ENCODE measurements at regions not wholly inside any gene's neighbourhood (a gene's known extent, or its start where the extent isn't known, plus 50 kb on each side); places are given as distances from the start of the nearest gene placed in this dataset.

GRCh38 chr6:122042380-122042779 lies 357.1 kb upstream of the HSF2 start:
- H3K4me3 ChIP-seq (ENCODE audit: low read depth, low read length, poor library complexity, severe bottlenecking): no peak overlapping the region
- TF ChIP-seq CTCF (IDR thresholded peaks at IDR 0.05; ENCODE audit: low read length) (no peak), EZH2 (IDR thresholded peaks at IDR 0.05; ENCODE audit: borderline replicate concordance, low read length) (no peak)
- H3K9me3 ChIP-seq (ENCODE audit: low read length): no peaks in the 10 kb centered on the region
- no peak overlapping the region for H3K27ac ChIP-seq (ENCODE audit: low read depth, low read length, poor library complexity, severe bottlenecking)
- H3K36me3 ChIP-seq (ENCODE audit: insufficient read depth, low read length): no peaks in the 10 kb centered on the region
- H3F3A ChIP-seq (ENCODE audit: insufficient read depth, low read length): no peaks in the 10 kb centered on the region
- no peak overlapping the region for H3K9ac ChIP-seq (ENCODE audit: low read length)
- H3K79me2 ChIP-seq (ENCODE audit: insufficient read depth, low read length): no peaks in the 10 kb centered on the region
- no peaks in the 10 kb centered on the region for H4K20me1 ChIP-seq (ENCODE audit: insufficient read depth, low read length)
- H3K9me2 ChIP-seq (ENCODE audit: low read depth, low read length): no peaks in the 10 kb centered on the region
- no peak overlapping the region for H2AFZ ChIP-seq (ENCODE audit: low read length)
- H3K4me2 ChIP-seq (ENCODE audit: low read length): no peak overlapping the region
- no peaks in the 10 kb centered on the region for H3K4me1 ChIP-seq (ENCODE audit: insufficient read depth, low read length, severe bottlenecking)
- no peaks in the 10 kb centered on the region for H3K27me3 ChIP-seq (ENCODE audit: insufficient read depth, low read length)

GRCh38 chr6:122042960-122043735 lies 356.3 kb upstream of the HSF2 start:
- Histone ChIP-seq H2AFZ (ENCODE audit: low read length) (no peak overlapping the region), H3F3A (ENCODE audit: insufficient read depth, low read length) (no peaks in the 10 kb centered on the region)

GRCh38 chr6:122048570-122048969 lies 350.9 kb upstream of the HSF2 start:
- no peak overlapping the region for H3K4me2 ChIP-seq (ENCODE audit: low read length)
- H3K9me3 ChIP-seq (ENCODE audit: low read length): no peaks in the 10 kb centered on the region
- no peaks in the 10 kb centered on the region for H3F3A ChIP-seq (ENCODE audit: insufficient read depth, low read length)
- H3K9me2 ChIP-seq (ENCODE audit: low read depth, low read length): no peaks in the 10 kb centered on the region
- no peaks in the 10 kb centered on the region for H3K27me3 ChIP-seq (ENCODE audit: insufficient read depth, low read length)
- H3K9ac ChIP-seq (ENCODE audit: low read length): no peak overlapping the region
- no peaks in the 10 kb centered on the region for H3K36me3 ChIP-seq (ENCODE audit: insufficient read depth, low read length)
- no peaks in the 10 kb centered on the region for H3K4me1 ChIP-seq (ENCODE audit: insufficient read depth, low read length, severe bottlenecking)
- TF ChIP-seq CTCF (IDR thresholded peaks at IDR 0.05; ENCODE audit: low read length): no peak
- TF ChIP-seq EZH2 (IDR thresholded peaks at IDR 0.05; ENCODE audit: borderline replicate concordance, low read length): no peak
- H3K27ac ChIP-seq (ENCODE audit: low read depth, low read length, poor library complexity, severe bottlenecking): no peak overlapping the region
- H3K4me3 ChIP-seq (ENCODE audit: low read depth, low read length, poor library complexity, severe bottlenecking): no peak overlapping the region
- H3K79me2 ChIP-seq (ENCODE audit: insufficient read depth, low read length): no peaks in the 10 kb centered on the region
- no peaks in the 10 kb centered on the region for H4K20me1 ChIP-seq (ENCODE audit: insufficient read depth, low read length)
- no peak overlapping the region for H2AFZ ChIP-seq (ENCODE audit: low read length)

More at GRCh38 chr6:122042960-122043735, 356.3 kb upstream of the HSF2 start:
- TF ChIP-seq CTCF (IDR thresholded peaks at IDR 0.05; ENCODE audit: low read length): no peak
- TF ChIP-seq EZH2 (IDR thresholded peaks at IDR 0.05; ENCODE audit: borderline replicate concordance, low read length): no peak
- H4K20me1 ChIP-seq (ENCODE audit: insufficient read depth, low read length): no peaks in the 10 kb centered on the region
- no peaks in the 10 kb centered on the region for H3K27me3 ChIP-seq (ENCODE audit: insufficient read depth, low read length)
- H3K9ac ChIP-seq (ENCODE audit: low read length): no peak overlapping the region
- H3K4me2 ChIP-seq (ENCODE audit: low read length): no peak overlapping the region
- no peak overlapping the region for H3K4me3 ChIP-seq (ENCODE audit: low read depth, low read length, poor library complexity, severe bottlenecking)
- H3K36me3 ChIP-seq (ENCODE audit: insufficient read depth, low read length): no peaks in the 10 kb centered on the region
- no peak overlapping the region for H3K27ac ChIP-seq (ENCODE audit: low read depth, low read length, poor library complexity, severe bottlenecking)
- no peaks in the 10 kb centered on the region for H3K79me2 ChIP-seq (ENCODE audit: insufficient read depth, low read length)
- H3K9me3 ChIP-seq (ENCODE audit: low read length): no peaks in the 10 kb centered on the region
- no peaks in the 10 kb centered on the region for H3K4me1 ChIP-seq (ENCODE audit: insufficient read depth, low read length, severe bottlenecking)
- no peaks in the 10 kb centered on the region for H3K9me2 ChIP-seq (ENCODE audit: low read depth, low read length)

Data from OCI-LY1 (cell line).